ENCODE measurements at regions not wholly inside any gene's neighbourhood (a gene's known extent, or its start where the extent isn't known, plus 50 kb on each side); places are given as distances from the start of the nearest gene placed in this dataset.

GRCh38 chr4:37101182-37101581 is 143.4 kb upstream of the NWD2 start:
- intact Hi-C loops (cut with DNase I), result no loop called here
- DNase-seq, result no peak

GRCh38 chr4:37101686-37102085 is 142.9 kb upstream of the NWD2 start:
- no peak for DNase-seq
- intact Hi-C loops (cut with DNase I), result no loop called here

DNA sequence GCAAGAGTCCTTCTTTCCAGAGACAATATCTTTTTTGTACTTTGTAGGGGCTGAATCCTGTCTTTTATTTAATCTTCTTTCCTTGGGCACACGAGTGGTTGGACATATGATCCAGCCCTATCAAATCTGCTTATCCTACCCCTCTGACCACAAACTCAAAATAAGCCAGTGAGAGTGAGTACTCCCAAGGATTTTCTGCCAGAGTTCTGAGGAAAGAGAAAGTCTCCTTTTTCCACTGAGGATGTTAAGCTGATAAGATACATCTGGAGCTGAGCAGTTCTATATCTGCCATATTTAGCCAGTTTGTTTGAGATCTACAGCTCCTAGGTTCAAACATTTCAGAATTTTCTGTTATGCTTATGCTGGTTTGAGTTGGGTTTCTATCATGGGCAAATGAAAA is 134.8 kb upstream of the NWD2 start:
- no peak for DNase-seq
- intact Hi-C loops (cut with DNase I), result no loop called here

- no peak for DNase-seq
- intact Hi-C loops (cut with DNase I), result no loop called here
Measured at GRCh38 chr4:37124800-37125199, 119.7 kb upstream of the NWD2 start.

DNA sequence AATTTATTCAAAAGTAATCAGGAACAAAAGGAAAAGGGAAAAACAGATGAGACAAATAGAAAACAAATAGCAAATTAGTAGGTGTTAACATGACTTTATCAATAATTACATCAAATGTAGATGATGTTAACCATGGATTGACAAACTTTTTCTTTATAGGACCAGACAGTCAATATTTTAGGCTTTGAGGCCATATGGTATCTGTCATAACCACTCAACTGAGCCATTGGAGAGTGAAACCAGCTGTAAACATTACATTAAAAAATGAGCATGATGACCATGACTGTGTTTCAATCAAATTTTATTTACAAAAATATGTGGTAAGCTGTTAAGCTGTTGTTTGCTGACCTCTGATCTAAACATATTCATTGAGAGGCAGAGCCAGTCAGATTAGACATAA is 118.5 kb upstream of the NWD2 start:
- DNase-seq, result no peak
- intact Hi-C loops (cut with DNase I), result no loop called here

GRCh38 chr4:37130465-37130864 is 114.1 kb upstream of the NWD2 start:
- intact Hi-C loops (cut with DNase I), result no loop called here
- no peak for DNase-seq

- intact Hi-C loops (cut with DNase I), result no loop called here
- no peak for DNase-seq
Measured at GRCh38 chr4:37132351-37132974, 112.1 kb upstream of the NWD2 start.

DNA sequence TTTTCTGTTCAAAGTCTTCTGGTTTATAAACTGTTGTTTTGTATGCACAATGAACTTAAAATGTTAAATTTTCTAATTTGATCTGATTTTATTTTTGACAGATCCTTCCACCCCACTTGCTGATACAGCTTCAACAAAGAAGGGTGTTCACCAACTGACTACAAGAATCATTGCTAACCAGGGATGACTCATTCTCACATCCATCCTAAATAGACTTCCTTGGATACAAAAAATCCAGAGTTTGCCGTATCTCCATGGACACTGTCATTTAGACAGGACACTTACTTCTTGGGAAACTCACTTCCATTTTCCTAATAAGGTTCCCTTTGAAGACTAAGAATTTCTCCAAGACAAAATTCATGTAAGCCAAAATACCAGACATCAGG is 111.6 kb upstream of the NWD2 start:
- intact Hi-C loops (cut with DNase I), result no loop called here
- no peak for DNase-seq

GRCh38 chr4:37138019-37138653 is 106.4 kb upstream of the NWD2 start:
- intact Hi-C loops (cut with DNase I), result no loop called here

DNA sequence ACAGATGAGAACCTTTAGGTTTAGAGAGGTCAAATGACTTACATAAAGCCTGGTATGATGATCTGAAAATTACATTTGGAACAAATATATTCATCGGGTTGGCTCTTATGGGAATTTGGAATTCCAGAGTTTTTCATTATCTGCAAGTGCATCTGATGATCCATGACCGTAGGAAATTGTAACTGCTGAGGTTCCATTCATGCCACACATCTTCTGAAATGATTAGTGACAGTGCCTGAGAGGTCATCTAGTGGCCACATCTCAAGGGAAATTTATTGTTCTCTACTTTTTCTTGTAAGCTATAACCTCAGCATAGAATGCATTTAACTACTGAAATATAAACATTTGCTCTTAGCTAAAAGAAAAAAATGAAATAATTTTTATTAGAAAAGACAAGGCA is 105.8 kb upstream of the NWD2 start:
- intact Hi-C loops (cut with DNase I), result no loop called here
- no peak for DNase-seq

More at GRCh38 chr4:37138019-37138653, 106.4 kb upstream of the NWD2 start:
- no peak for DNase-seq

DNA sequence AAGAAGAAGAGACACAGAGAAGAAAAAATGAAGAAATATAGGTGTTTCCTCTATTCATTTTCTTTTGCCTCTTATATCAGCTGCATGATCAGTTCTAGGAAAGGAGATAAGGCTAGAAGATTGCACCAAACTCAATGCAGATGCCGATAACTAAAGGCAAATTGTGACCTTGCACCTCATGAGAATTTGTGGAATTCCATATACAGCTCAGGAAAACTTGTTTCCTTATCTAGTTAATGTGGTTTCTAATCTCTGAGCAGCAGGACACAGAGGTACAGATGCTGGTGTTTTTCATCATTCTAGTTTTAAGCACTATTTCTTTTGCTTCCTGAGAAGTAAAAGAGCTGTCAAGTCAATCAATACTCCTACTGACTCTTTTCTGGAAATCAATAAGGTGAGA is 104.6 kb upstream of the NWD2 start:
- no peak for DNase-seq
- intact Hi-C loops (cut with DNase I), result no loop called here

DNA sequence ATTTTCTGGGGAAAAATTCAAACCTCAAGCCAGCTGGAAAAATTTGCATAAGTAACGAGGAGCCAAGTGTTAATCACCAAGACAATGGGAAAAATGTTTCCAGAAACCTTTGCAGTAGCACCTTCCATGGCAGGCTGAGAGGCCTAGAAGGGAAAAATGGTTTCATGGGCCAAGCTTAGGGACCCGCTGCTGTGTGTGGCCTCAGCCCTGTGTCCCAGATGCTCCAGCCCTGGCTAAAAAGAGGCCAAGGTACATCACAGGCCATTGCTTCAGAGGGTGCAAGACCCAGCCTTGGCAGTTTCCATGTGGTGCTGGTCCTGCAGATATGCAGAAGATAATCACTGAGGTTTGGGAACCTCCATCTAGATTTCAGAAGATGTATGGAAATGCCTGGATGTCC is 98.3 kb upstream of the NWD2 start:
- DNase-seq, result no peak
- intact Hi-C loops (cut with DNase I), result no loop called here

DNA sequence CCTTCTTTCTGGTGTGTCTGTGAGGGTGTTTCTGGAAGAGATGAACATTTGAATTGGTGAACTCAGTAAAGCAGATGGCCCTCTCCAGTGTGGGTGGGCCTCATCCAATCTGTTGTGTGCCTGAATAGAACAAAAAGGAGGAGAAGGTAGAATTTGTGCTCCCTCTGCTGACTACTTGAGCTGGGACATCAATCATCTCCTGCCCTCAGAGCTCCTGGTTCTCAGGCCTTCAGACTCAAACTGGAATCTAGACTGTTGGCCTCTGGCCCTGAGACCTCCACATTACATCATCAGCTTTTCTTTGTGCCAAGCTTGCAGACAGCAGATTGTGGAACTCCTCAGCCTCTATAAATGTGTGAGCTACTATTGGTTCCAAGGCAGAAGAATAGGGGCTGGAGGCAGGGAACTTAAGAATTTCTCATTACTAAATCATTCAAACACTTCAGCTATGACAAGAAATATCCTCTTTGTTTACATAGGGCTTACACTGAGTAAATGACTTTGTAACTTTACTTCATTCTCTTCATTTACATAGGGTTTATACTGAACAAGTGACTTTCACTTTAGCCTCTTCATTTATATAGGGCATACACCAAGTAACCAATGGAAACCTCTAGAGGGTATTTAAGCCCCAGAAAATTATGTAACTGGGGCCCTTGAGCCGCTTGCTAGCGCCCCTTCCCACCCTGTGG is 86.9 kb upstream of the NWD2 start:
- no peak for DNase-seq
- intact Hi-C loops (cut with DNase I), result no loop called here

DNA sequence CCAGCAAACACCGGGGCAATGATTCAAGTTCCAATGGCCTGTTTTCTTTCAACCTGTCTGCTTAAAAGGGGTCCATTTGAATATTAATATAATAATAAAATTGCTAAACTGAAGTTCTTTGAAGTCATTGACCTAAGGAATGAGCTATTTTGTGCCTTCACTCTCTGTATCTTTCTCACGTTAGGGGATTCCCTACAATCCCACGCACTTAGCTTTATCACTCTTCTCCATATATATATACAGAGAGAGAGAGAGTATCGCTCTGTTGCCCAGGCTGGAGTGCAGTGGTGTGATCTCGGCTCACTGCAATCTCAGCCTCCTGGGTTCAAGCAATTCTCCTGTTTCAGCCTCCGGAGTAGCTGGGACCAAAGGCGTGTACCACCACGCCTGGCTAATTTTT is 83.9 kb upstream of the NWD2 start:
- intact Hi-C loops (cut with DNase I), result no loop called here
- no peak for DNase-seq

- intact Hi-C loops (cut with DNase I), result no loop called here
- DNase-seq, result no peak
Measured at GRCh38 chr4:37165844-37166243, 78.7 kb upstream of the NWD2 start.

GRCh38 chr4:37169956-37170355 is 74.6 kb upstream of the NWD2 start:
- intact Hi-C loops (cut with DNase I), result no loop called here
- DNase-seq, result no peak

DNA sequence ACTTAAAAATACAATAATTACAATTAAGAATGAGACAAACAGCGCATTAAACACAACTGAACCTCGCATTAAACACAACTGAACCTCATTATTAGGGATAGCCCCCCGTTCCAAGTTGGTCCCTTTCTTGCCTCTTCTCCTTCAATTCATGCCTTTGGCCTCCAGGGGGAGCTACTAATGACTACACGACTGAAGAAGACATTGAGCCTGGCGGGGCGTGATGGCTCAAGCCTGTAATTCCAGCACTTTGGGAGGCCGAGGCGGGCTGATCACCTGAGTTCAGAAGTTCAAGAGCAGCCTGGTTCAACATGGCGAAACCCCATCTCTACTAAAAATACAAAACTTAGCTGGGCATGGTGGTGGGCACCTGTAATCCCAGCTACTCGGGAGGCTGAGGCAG is 56.4 kb upstream of the NWD2 start:
- DNase-seq, result no peak
- intact Hi-C loops (cut with DNase I), result no loop called here

Data from head of caudate nucleus (tissue), 42 donors.